ENCODE measurements at regions not wholly inside any gene's neighbourhood (a gene's known extent, or its start where the extent isn't known, plus 50 kb on each side); places are given as distances from the start of the nearest gene placed in this dataset.

GRCh38 chr2:149715894-149716293 is 128.3 kb upstream of the MMADHC start:
- no peak for TF ChIP-seq FOXJ2 (tag; IDR thresholded peaks at IDR 0.05)
- TF ChIP-seq, protein P1, sequence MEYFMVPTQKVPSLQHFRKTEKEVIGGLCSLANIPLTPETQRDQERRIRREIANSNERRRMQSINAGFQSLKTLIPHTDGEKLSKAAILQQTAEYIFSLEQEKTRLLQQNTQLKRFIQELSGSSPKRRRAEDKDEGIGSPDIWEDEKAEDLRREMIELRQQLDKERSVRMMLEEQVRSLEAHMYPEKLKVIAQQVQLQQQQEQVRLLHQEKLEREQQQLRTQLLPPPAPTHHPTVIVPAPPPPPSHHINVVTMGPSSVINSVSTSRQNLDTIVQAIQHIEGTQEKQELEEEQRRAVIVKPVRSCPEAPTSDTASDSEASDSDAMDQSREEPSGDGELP (CRISPR knock-in tag; IDR thresholded peaks at IDR 0.05; ENCODE audit: borderline replicate concordance) = no peak
- no peak for TF ChIP-seq PURB (CRISPR knock-in tag; IDR thresholded peaks at IDR 0.05; ENCODE audit: low read depth)
- no peak for TF ChIP-seq ZNF274 (IDR thresholded peaks at IDR 0.05; ENCODE audit: borderline replicate concordance, low read depth, low read length)
- no peak for TF ChIP-seq CBX2 (IDR thresholded peaks at IDR 0.05; ENCODE audit: insufficient read depth, low read length, poor library complexity, severe bottlenecking)
- TF ChIP-seq MAX (CRISPR knock-in tag; IDR thresholded peaks at IDR 0.05) = no peak
- no peak for TF ChIP-seq SNRNP70 (optimal IDR thresholded peaks at IDR 0.05; ENCODE audit: low read depth, low read length)
- no peak for TF ChIP-seq CBX8 (IDR thresholded peaks at IDR 0.05; ENCODE audit: borderline replicate concordance, extremely low read depth, low read depth, low read length, poor library complexity, severe bottlenecking)
- TF ChIP-seq BHLHE40 (IDR thresholded peaks at IDR 0.05; ENCODE audit: low read length) = no peak
- no peak for TF ChIP-seq TSC22D4 (tag; IDR thresholded peaks at IDR 0.05)
- TF ChIP-seq TAL1 (IDR thresholded peaks at IDR 0.05) = no peak
- TF ChIP-seq NCOA2 (IDR thresholded peaks at IDR 0.05; ENCODE audit: partially characterized antibody in 2 of 2) = no peak
- TF ChIP-seq POLR2A (conservative IDR thresholded peaks at IDR 0.05) = no peak

All from K562 (cell line).